Activated naive CD4-positive, alpha-beta T cell (primary cell): ENCODE measurements at regions not wholly inside any gene's neighbourhood (a gene's known extent, or its start where the extent isn't known, plus 50 kb on each side); places are given as distances from the start of the nearest gene placed in this dataset.

Source experiments
- DNase-seq, 4 experiments: peaks; one replicate each; lab custom pipeline; 2025; lab: John Stamatoyannopoulos, UW

GRCh38 chr5:96072138-96072790, 110.6 kb upstream of the ELL2 start:
- no peak for DNase-seq

- DNase-seq = no peak
These were observed 109.1 kb upstream of the ELL2 start for GRCh38 chr5:96070622-96071225.

- no peak for DNase-seq
These were observed 106.4 kb upstream of the ELL2 start for GRCh38 chr5:96067894-96068614.

- no peak for DNase-seq
These were observed 105.6 kb upstream of the ELL2 start for GRCh38 chr5:96067251-96067650.

GRCh38 chr5:96066386-96066719, 104.7 kb upstream of the ELL2 start:
- no peak for DNase-seq

GRCh38 chr5:96065685-96066385, 104.2 kb upstream of the ELL2 start:
- DNase-seq = no peak

- DNase-seq = no peak
These were observed 103.2 kb upstream of the ELL2 start for GRCh38 chr5:96064877-96065276.

- no peak for DNase-seq
These were observed 101.2 kb upstream of the ELL2 start for GRCh38 chr5:96062836-96063235.

GRCh38 chr5:96058084-96058483, 96.4 kb upstream of the ELL2 start:
- DNase-seq = no peak

- DNase-seq = no peak
These were observed 92.8 kb upstream of the ELL2 start for GRCh38 chr5:96054311-96055030.

- DNase-seq = no peak
These were observed 91.5 kb upstream of the ELL2 start for GRCh38 chr5:96053063-96053735.

- DNase-seq = no peak
These were observed 90.7 kb upstream of the ELL2 start for GRCh38 chr5:96052374-96052773.

- no peak for DNase-seq
These were observed 89.8 kb upstream of the ELL2 start for GRCh38 chr5:96051401-96051830.

- no peak for DNase-seq
These were observed 88.7 kb upstream of the ELL2 start for GRCh38 chr5:96050273-96050880.

GRCh38 chr5:96049398-96050272, 88.0 kb upstream of the ELL2 start:
- DNase-seq = no peak

GRCh38 chr5:96048763-96049162, 87.1 kb upstream of the ELL2 start:
- DNase-seq = no peak

- no peak for DNase-seq
These were observed 84.2 kb upstream of the ELL2 start for GRCh38 chr5:96045888-96046287.

- no peak for DNase-seq
These were observed 81.8 kb upstream of the ELL2 start for GRCh38 chr5:96043446-96043845.

GRCh38 chr5:96037128-96037527, 75.5 kb upstream of the ELL2 start:
- DNase-seq = no peak

- DNase-seq = no peak
These were observed 74.7 kb upstream of the ELL2 start for GRCh38 chr5:96036301-96036700.
